ENCODE measurements at regions not wholly inside any gene's neighbourhood (a gene's known extent, or its start where the extent isn't known, plus 50 kb on each side); places are given as distances from the start of the nearest gene placed in this dataset.
"Not testable (repeated sequence)": the region's sequence is repeated elsewhere in the genome, so short reads cannot be mapped to it uniquely, and the experiment has no call there.

DNA sequence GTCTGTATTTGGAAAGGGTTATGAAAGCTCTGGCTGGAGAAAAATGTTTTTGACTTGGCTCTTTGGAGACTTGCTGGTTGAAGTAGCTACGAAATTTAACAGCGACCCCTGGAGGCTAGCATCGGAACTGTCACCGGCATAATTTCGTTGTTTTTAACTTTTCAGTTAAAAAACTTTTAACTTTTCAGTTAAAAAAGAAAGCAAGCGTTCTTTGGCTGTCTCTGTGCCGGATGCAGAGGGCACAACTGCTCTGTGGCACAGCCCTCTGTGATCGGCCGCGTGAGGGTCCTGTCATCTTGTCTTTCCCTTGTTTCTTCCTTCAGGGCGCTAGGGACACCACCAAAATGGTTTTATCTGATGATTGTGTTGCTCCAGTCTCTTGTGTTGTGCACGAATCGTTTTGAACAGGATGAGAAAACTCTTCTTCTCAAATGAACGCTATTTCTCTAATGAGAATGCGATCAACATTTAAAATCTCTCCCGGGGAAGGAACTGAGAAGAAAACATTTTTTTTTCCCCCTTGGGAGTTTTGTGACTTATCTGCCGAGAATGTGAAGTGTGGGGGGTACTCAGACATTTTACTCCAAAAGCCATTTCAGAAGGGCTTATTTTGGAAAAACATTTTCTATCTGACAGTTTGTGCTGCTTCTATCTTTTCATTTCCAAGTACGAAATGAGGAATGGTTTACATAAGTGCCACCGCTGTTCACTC, 57.1 kb downstream of the ADCYAP1 start:
- DNase-seq (ENCODE audit: low read depth, low spot score): peak; percentile 31

DNA sequence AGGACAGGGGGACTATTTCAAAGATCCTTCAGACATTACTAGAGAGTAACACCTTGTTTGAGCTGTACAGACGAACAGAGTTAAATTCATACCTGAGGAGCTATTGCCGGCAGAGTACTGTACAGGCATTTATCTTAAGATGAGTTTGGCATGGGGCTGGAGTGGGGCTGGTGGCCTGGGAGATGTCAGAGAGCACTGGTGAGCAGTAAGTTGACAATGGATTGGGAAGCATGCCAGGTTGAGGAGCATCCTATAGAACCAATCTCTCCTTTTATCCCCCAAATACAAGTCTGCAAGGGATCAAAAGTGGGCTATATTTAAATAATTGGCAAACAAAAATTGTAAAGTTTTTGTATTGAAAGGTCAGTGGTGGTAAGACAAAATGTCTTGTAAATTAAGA, 58.6 kb downstream of the ADCYAP1 start:
- DNase-seq (ENCODE audit: low read depth, low spot score): no peak

DNA sequence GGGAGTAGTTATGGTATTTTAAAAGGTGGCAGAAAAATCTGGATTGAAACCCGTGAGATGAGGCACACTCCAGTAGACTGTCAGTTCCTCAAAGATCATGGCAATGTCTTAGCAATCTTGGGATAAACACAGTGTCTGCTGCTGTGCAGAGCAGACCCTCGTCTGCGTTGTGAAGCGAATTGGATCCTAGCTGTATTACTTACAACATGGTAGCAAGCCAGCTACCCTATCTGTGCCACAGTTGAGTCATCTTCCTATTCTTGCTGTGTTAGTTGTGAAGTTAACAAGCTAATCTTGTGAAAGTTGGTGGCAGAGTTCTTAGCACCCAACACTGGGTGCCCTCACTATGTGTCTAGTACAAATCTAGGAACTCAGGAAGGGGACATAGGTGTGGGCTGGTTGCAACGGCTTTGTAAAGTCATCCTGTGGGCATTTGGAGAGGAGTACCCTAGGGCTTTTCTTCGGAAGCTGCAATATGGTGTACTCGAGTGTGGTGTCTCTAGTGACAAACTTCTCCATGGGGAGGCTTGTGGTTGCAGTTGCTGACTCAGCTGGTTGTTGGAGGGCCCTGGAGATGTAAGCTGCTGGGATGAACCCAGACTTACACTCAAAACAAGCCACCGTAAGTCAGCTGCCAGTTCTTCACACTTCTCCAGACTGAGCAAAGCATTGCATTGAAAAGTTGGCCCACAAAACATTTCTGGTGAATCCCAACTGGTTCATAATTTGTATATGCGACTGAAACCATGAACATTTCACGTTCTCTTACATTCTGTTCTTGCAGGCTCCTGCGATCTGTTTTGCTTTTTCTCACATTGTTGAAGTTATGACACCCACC, 61.5 kb downstream of the ADCYAP1 start:
- no peak for DNase-seq (ENCODE audit: low read depth, low spot score)

DNA sequence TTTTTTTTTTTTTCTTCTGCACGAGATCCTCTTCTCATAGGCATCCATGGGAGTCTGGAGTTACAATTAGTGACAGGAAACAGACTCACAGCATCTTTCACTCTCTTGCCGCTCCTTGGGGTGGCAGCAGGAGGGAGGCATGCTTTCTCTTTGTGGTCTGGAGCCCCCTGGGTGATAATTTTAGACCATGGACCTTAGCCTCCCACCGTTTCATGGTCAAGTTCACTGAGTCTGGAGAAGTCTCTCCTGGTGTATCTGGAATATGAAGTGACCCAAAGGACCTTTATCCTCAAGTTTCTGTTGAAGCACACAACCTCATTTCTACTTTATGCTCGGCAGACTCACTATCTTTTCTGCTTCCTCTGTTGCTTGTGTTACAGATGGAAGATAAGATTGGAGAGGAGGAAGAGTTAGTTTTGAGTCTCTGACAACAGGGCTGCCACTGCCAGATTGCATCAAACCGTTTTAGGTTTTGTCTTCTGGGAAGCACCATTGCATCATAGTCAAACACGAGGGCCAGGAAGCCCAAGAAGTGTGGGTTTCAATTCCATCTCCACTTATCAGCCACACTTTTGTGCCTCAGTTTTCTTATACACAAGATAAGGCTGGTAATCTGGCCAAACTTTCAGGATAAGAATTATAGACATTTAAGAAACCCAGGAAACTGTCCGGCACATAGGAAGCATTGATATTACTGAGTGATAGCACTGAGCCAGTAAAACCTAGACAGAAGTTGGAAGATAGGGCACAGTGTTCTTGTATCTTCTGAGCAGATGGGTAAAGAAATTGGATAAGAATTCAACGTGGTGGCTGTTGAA, 62.3 kb downstream of the ADCYAP1 start:
- no peak for DNase-seq (ENCODE audit: low read depth, low spot score)

DNA sequence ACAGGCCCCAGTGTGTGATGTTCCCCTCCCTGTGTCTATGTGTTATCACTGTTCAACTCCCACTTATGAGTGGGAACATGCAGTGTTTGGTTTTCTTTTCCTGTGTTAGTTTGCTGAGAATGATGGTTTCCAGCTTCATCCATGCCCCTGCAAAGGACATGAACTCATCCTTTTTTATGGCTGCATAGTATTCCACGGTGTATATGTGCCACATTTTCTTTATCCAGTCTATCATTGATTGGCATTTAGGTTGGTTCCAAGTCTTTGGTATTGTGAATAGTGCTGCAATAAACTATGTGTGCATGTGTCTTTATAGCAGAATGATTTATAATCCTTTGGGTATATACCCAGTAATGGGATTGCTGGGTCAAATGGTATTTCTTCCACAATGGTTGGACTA, 64.2 kb downstream of the ADCYAP1 start:
- DNase-seq (ENCODE audit: low read depth, low spot score): not testable (repeated sequence)

DNA sequence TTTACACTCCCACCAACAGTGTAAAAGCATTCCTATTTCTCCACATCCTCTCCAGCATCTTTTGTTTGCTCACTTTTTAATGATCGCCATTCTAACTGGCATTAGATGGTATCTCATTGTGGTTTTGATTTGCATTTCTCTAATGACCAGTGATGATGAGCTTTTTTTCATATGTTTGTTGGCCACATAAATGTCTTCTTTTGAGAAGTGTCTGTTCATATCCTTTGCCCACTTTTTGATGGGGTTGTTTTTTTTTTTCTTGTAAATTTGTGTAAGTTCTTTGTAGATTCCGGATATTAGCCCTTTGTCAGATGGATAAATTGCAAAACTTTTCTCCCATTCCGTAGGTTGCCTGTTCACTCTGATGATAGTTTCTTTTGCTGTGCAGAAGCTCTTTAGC, 64.6 kb downstream of the ADCYAP1 start:
- DNase-seq (ENCODE audit: low read depth, low spot score): not testable (repeated sequence)

DNA sequence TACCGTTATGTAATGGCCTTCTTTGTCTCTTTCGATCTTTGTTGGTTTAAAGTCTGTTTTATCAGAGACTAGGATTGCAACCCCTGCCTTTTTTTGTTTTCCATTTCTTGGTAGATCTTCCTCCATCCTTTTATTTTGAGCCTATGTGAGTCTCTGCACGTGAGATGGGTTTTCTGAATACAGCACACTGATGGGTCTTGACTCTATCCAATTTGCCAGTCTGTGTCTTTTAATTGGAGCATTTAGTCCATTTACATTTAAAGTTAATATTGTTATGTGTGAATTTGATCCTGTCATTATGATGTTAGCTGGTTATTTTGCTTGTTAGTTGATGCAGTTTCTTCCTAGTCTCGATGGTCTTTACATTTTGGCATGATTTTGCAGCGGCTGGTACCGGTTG, 69.9 kb downstream of the ADCYAP1 start:
- DNase-seq (ENCODE audit: low read depth, low spot score): not testable (repeated sequence)

DNA sequence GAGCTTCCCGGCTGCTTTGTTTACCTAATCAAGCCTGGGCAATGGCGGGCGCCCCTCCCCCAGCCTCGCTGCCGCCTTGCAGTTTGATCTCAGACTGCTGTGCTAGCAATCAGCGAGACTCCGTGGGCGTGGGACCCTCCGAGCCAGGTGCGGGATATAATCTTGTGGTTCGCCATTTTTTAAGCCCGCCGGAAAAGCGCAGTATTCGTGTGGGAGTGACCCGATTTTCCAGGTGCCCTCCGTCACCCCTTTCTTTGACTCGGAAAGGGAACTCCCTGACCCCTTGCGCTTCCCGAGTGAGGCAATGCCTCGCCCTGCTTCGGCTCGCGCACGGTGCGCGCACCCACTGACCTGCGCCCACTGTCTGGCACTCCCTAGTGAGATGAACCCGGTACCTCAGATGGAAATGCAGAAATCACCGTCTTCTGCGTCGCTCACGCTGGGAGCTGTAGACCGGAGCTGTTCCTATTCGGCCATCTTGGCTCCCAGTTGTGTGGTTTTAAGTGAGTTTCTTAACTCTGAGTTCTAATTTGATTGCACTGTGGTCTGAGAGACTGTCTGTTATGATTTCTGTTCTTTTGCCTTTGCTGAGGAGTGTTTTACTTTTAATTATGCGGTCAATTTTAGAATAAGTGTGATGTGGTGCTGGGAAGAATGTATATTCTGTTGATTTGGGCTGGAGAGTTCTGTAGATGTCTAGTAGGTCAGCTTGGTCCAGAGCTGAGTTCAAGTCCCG, 71.9 kb downstream of the ADCYAP1 start:
- not testable (repeated sequence) for DNase-seq (ENCODE audit: low read depth, low spot score)

DNA sequence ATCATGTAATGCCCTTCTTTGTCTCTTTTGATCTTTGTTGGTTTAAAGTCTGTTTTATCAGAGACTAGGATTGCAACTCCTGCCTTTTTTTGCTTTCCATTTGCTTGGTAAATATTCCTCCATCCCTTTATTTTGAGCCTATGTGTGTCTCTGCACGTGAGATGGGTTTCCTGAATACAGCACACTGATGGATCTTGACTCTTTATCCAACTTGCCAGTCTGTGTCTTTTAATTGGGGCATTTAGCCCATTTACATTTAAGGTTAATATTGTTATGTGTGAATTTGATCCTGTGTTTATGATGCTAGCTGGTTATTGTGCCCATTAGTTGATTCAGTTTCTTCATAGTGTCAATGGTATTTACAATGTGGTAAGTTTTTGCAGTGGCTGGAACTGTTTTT, 72.7 kb downstream of the ADCYAP1 start:
- not testable (repeated sequence) for DNase-seq (ENCODE audit: low read depth, low spot score)

DNA sequence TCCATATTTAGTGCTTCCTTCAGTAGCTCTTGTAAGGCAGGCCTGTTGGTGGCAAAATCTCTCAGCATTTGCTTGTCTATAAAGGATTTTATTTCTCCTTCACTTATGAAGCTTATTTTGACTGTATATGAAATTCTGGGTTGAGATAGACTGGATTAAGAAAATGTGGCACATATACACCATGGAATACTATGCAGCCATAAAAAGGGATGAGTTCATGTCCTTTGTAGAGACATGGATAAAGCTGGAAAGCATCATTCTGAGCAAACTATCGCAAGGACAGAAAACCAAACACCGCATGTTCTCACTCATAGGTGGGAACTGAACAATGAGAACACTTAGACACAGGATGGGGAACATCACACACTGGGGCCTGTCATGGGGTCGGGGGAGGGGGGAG, 73.1 kb downstream of the ADCYAP1 start:
- DNase-seq (ENCODE audit: low read depth, low spot score): not testable (repeated sequence)

DNA sequence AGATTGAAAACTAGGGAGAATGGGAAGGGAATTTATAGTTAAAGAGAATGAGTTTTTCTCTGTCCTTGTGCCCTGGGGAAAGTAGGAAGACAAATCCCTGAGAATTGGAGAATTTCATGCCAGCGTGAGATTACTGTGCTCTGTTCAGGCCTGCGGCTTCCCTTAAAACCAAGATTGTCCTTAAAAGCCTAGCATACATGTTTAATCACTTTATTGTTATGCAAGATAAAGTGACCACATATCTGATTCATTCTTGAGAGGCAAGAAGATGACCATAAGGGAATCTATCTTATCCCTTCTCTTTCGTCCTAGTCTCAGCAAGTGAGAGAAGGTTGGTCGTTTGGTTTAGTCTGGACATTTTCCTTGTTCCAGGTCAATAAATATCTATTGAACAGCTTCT, 75.9 kb downstream of the ADCYAP1 start:
- no peak for DNase-seq (ENCODE audit: low read depth, low spot score)

DNA sequence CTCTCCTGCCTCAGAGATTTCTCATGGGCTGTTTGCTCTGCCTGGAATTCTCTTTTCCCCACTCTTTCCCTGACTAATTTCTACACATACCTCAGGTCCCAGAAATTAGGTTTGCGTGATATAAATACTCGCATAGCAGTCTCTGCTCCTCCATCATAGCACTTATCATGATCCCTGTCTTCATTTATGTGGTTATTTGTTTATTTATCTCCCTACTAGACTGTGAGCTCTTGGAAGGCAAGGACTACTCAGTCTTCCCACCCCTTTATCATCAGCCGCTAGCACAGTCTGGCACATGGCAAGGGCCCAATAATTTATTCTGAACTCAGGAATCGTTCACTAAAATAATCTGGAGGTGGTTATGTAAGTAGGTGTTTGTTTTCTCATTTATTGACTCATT, 79.3 kb downstream of the ADCYAP1 start:
- DNase-seq (ENCODE audit: low read depth, low spot score): no peak

DNA sequence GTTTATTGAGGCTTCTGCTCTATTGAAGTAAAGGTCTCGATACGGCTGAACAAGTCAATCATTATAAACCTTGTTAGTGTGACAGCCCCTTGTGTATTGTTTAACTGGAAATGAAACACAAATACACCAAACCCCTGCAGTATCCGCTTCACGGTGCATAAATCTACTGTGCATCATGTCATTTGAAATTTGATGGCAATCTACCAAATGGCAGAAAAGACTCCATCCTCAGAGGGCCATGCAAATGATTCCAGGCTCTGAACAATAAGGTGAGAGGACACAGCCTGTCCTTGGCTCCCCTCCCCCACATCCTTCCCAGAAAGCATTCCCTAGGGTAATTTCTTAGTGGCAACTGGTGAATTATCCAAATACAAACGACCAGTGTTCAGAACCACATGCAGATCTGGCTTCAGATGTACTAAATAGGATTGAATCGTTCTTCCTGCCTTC, 80.6 kb downstream of the ADCYAP1 start:
- DNase-seq (ENCODE audit: low read depth, low spot score): no peak

DNA sequence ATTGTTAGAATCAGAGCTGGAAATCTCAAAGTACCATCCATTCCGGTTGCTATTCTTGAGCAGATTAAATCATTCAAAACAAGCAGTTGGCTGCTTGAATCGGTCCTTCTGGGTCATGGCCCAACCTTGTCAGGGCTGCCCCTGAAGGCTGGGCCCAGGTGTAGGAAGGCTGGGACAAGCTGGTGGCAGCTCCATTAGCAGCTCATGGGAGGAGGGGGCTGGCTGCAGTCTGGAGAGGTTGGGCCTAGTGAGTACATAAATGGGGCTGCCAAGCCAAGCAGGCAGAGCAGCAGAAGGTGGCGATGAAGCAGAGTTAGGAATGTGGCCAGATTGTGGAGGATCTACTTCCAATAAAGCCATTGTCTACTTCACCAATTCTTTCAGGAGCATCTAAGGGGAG, 81.4 kb downstream of the ADCYAP1 start:
- DNase-seq (ENCODE audit: low read depth, low spot score): no peak

DNA sequence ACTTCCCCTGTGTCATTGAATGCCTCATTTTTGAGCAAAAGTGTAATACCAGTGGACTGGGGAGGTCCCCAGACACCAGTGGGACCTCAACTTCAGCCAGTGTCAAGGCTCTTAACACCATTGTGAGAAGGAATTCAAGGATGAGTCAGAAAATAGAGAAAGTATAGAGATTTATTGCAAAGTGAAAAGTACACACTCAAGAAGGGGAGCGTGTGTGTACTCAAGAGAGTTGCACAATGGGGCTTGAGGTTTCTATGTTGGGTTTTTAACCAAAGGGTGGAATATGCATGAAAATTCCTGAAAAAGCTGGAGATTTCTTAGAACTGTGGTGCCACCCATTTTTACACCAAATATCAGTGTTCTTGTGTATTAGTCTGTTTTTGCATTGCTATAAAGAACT, 81.9 kb downstream of the ADCYAP1 start:
- DNase-seq (ENCODE audit: low read depth, low spot score): no peak

DNA sequence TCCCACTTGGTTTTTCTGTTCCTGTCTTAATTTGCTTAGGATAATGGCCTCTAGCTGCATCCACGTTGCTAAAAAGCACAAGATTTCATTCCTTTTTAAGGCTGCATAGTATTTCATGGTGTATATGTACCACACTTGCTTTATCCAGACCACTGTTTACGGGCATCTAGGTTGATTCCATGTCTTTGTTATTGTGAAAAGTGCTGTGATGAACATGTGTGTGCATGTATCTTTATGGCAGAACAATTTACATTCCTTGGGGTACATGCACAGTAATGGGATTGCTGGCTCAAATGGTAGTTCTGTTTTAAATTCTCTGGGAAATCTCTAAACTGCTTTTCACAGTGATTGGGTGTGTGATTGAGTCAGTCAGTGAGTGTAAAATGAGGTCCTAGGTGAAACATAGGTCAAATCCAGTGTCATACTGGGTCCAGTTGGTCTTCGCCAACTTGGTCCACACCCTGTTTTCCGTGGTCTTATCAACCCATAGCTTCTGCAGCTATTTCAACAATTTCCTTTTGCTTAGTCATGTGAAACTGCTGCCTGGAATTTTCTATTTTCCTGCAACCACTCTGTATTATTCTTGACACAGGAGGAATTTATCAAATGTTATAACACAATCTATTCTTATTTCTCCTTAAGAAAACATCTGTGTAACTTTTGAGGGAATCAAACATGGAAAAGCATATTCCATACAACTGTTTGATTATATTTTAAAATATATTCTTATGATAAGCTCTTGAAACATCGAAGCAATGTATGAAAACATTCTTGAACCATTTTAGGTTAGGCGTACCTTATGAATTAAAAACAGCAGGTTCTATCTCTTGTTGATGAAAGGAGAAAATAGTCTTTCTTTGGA, 82.9 kb downstream of the ADCYAP1 start:
- no peak for DNase-seq (ENCODE audit: low read depth, low spot score)

DNA sequence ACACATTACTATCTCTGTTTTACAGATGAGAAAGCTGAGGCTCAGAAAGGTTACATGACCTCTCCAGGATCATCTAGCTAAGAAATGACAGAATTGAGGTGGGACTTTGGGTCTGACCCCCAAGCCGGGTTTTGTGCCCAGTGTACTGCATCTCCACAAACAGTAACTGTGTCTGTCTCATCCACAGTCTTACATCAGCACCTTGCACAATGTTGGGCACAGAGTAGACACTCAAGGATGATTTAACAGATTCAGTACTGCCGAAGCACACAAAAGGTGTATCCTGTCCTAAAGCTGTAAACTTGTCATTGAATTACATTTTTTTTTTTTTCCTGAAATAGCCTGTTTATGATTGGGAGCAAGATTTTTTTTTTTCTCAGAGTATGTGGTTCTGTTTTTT, 84.8 kb downstream of the ADCYAP1 start:
- DNase-seq (ENCODE audit: low read depth, low spot score): no peak

DNA sequence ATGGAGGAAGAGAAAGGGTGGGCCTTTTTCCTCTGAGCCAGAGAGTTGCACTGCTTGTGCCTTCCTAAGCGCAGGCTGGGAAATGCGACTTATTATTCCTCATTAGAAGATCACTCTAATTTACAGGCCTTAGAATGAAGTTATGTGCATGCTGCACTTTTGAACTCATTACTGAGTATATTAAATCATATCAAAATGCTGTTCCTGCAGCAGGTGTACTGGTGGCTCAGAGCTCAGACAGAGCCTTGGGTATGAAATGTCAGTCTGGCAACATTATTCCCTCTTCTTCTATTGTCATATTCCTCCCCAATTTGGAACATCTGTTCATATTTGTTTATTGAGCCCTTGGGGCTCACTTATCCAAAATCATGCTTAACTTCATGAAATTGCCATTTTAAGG, 85.5 kb downstream of the ADCYAP1 start:
- DNase-seq (ENCODE audit: low read depth, low spot score): no peak

DNA sequence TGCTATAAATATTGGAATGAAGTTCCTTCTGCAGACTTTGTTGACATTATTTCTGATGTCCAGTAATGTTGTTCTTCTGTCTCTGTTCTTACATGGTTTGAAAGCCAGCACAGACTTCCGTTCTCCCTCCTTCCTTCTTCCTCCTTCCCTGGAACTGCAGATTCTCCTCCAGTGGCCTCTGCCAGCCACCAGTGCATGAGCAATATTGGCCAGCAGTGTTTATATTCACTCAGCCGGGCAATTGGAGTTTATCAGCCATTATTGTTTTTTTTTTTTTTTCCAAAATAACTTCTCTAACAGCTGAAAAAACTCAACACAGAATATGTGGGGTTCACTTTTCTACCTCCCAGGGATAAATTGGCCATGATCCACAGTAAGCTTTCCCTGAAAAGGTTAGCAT, 86.8 kb downstream of the ADCYAP1 start:
- DNase-seq (ENCODE audit: low read depth, low spot score): no peak

DNA sequence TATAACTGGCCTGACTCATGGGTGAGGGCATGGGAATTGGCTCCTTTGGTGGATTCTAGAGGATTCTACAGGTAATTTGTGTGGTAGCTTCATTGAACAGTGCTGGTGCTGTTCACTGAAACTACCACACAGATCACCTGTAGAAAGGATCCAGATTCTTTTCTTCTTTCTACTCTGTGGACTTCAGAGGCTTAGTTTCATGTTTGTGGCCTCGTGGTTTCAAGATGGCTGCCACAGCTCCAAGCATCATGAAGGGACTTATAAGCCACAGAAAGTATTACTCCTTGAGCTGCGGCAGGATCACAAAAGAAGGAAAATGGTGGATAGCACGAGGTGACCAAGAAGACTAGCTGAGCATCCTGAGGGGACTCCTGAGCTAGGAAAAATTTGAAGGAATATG, 88.9 kb downstream of the ADCYAP1 start:
- no peak for DNase-seq (ENCODE audit: low read depth, low spot score)

DNA sequence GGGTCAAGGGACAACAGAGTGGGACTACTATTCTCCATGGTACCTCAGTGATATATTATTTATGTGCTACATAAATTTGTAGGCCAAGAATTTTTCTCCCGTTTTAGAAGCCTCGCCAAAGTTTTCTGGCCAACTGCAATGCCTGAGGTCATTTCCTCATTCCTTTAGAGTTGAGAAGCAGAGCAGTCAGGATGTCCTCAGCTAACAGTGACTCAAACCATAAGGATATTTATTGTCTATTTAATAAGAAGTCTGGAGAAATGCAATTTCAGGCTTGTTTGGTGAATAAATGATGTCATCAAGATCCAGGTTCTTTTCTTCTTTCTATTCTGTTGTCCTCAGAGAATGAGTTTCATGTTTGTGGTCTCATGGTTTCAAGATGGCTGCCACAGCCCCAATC, 91.0 kb downstream of the ADCYAP1 start:
- DNase-seq (ENCODE audit: low read depth, low spot score): no peak
